Hematopoietic multipotent progenitor cell treated with erythropoietin and hydrocortisone succinate and interleukin-3 and kit ligand, for 8 days (in vitro differentiated cells): ENCODE measurements at regions not wholly inside any gene's neighbourhood (a gene's known extent, or its start where the extent isn't known, plus 50 kb on each side); places are given as distances from the start of the nearest gene placed in this dataset.
A peak's percentile ranks its signal among the peaks of the same experiment; 100 is the strongest.
"Not testable (repeated sequence)": the region's sequence is repeated elsewhere in the genome, so short reads cannot be mapped to it uniquely, and the experiment has no call there.

Source experiments
- DNase-seq: peaks from one replicate; pipeline ENCODE4 v3.0.0-alpha.2; 2015

GRCh38 chr2:84286878-84287277 is 172.2 kb downstream of the SUCLG1 start:
- no peak for DNase-seq

GRCh38 chr2:84285056-84285747 is 173.9 kb downstream of the SUCLG1 start:
- no peak for DNase-seq

- no peak for DNase-seq
Observed at GRCh38 chr2:84283506-84283905, 175.6 kb downstream of the SUCLG1 start.

GRCh38 chr2:84281510-84281909 is 177.6 kb downstream of the SUCLG1 start:
- DNase-seq: no peak

- peak; percentile 15 for DNase-seq
Observed at GRCh38 chr2:84280873-84281272, 178.2 kb downstream of the SUCLG1 start.

GRCh38 chr2:84278386-84278785 is 180.7 kb downstream of the SUCLG1 start:
- DNase-seq: no peak

GRCh38 chr2:84276590-84277255 is 182.4 kb downstream of the SUCLG1 start:
- DNase-seq: no peak

- DNase-seq: no peak
Observed at GRCh38 chr2:84273406-84273805, 185.7 kb downstream of the SUCLG1 start.

GRCh38 chr2:84271977-84272376 is 187.1 kb downstream of the SUCLG1 start:
- no peak for DNase-seq

GRCh38 chr2:84257831-84258230 is 201.2 kb downstream of the SUCLG1 start:
- no peak for DNase-seq

- no peak for DNase-seq
Observed at GRCh38 chr2:84251651-84252302, 207.3 kb downstream of the SUCLG1 start.

GRCh38 chr2:84249140-84249539 is 209.9 kb downstream of the SUCLG1 start:
- DNase-seq: no peak

GRCh38 chr2:84247532-84247931 is 211.5 kb downstream of the SUCLG1 start:
- DNase-seq: no peak

- DNase-seq: no peak
Observed at GRCh38 chr2:84243788-84244733, 215.0 kb downstream of the SUCLG1 start.

GRCh38 chr2:84238907-84239306 is 220.2 kb downstream of the SUCLG1 start:
- no peak for DNase-seq

GRCh38 chr2:84236288-84236687 is 222.8 kb downstream of the SUCLG1 start:
- no peak for DNase-seq

GRCh38 chr2:84234103-84234502 is 225.0 kb downstream of the SUCLG1 start:
- no peak for DNase-seq

- no peak for DNase-seq
Observed at GRCh38 chr2:84231478-84231877, 227.6 kb downstream of the SUCLG1 start.

GRCh38 chr2:84224121-84224520 is 235.0 kb downstream of the SUCLG1 start:
- DNase-seq: no peak

- DNase-seq: no peak
Observed at GRCh38 chr2:84223191-84223590, 235.9 kb downstream of the SUCLG1 start.

- DNase-seq: not testable (repeated sequence)
Observed at GRCh38 chr2:84221102-84221501, 238.0 kb downstream of the SUCLG1 start.

GRCh38 chr2:84217456-84217855 is 241.6 kb downstream of the SUCLG1 start:
- no peak for DNase-seq

- no peak for DNase-seq
Observed at GRCh38 chr2:84214455-84214854, 244.6 kb downstream of the SUCLG1 start.
